Stimulated activated CD4-positive, alpha-beta T cell treated with anti-CD3 and anti-CD28 coated beads, Interleukin-12 subunit alpha, Interleukin-12 subunit beta, amount 100 ng/mL, for 4 hours (primary cell): ENCODE measurements at regions not wholly inside any gene's neighbourhood (a gene's known extent, or its start where the extent isn't known, plus 50 kb on each side); places are given as distances from the start of the nearest gene placed in this dataset.

Experiments used
- DNase-seq: peaks from one replicate; pipeline ENCODE4 v3.0.0-alpha.2; 2020

DNA sequence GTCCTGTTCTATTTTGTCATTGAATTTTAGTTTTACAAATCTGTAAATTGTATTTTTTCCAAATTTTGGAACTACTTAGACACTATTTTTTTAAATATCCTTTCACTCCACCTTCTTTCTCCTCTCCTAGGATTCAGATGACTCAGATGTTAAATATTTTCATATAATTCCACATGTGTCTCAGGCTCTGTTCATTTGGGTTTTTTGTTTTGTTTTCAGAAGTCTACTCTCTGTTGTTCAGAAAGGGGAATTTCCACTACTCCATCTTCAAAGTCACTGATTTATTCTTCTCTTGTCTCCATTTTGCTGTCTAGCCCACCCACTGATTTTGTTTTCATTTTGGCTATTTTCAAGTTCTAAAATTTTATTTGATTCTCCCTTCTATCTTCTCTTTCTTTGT, 264.0 kb upstream of the SLIT2 start:
- no peak for DNase-seq

DNA sequence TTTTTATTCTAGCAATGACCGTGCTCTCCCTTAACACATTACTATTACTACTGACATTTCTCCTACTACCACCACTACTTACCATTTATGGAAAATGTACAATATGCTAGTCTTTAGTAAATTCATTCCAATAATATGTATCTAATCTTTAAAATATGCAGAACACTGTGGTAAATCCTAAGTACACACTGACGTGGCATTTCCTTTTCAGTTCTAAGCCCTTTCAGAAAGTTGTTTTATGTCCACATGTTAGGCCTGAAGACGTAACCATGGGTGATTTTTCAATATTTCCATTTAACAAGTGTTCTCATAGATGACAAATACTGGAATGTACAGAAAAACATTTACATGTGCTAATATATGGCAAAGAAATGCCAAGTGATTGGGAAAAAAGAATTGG, 268.6 kb upstream of the SLIT2 start:
- no peak for DNase-seq

DNA sequence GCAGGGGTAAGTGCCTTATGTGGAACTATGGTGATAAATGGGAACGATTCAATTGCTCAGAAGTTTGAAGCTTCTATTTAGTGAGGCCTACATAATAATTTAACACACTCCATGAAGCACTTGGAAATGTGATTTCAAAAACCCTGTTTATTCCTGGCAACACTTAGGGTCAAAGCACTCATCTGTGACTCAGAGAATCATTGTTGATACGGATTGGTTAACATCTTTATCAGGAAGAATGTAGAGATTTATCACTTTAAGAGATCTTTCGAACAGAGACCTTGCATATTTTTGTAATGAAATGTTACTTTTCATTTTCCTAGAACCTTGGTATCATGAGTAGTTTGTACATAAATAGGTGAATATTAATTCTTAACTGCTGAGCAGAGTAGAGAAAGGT, 269.1 kb upstream of the SLIT2 start:
- no peak for DNase-seq

DNA sequence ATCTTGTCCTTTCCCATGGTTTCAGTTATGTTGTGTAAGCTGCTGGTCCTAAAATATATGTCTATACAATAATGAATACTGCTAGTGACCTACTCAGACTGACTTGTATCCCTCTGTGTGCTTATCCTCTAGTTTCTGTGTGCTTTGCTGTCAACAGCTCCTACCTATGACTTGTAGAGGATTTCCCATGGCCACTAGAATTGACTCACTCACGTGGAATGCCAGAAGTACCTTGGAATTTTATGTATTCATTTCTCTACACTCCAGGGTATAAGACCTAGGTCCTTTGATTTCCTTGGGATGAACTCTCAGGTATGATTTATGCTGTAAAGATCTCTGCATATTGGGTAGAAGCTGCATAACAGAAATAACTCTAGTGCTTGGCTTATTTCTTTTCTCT, 279.9 kb upstream of the SLIT2 start:
- DNase-seq = no peak

- no peak for DNase-seq
These were observed 282.2 kb upstream of the SLIT2 start for GRCh38 chr4:19969492-19969891.

- DNase-seq = no peak
These were observed 290.6 kb upstream of the SLIT2 start for GRCh38 chr4:19961091-19961490.

DNA sequence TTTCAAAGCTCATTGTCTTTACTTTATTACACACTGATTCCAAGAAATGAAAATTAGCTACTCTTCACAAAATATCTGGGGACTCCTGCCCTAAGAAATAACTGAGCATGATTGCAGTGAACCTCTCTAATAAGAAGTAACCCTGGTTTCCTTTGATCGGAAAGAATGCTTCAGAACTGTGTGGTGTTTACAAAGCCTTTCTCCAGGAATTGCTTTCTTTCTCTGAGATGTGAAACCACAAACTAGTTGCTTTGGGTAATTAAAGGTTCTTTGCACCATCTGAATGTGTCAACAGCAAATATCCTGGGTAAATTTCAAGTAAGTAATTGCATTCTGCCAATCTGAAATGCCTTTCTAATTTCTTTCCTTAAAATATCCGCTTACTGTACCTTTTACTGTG, 292.9 kb upstream of the SLIT2 start:
- no peak for DNase-seq

GRCh38 chr4:19947349-19947748, 304.4 kb upstream of the SLIT2 start:
- no peak for DNase-seq

DNA sequence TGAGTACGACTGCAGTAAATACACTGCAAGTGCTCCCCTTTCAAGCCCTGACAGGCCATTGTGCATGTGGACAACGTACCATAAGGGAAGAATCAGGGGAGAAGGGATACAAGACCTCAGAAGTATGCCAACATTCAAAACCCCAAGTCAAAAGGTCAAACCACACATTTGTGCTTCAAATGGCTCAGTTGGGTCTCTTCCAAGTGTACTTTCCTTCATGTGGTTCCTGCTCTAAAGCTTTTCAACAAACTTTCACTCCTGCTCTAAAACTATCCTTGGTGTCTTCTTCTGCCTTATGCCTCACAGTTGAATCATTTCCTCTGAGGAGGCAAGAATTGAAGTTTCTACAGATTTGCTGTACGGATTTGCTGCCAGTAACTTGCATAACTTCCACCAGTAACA, 305.7 kb upstream of the SLIT2 start:
- no peak for DNase-seq

- DNase-seq = no peak
These were observed 306.2 kb upstream of the SLIT2 start for GRCh38 chr4:19945501-19945900.

- DNase-seq = no peak
These were observed 306.9 kb upstream of the SLIT2 start for GRCh38 chr4:19944806-19945205.

DNA sequence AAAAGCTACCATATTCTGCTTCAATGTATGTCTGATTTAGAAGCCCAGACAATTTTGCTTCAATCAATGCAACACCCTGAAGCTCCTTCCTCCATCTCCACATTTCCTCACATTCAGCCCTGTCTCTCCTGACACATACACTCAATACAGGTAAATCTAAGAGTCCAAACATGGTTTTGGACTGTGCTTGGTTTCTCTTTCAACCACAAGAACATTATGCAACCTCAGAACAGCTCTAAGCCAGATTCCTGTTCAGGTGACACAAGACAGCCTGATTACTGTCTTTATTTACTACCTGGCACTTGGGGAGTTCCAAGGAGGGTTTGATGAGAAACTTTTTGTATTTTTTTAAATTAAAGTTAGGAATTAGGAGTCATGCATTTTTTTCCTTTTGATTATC, 307.5 kb upstream of the SLIT2 start:
- no peak for DNase-seq

DNA sequence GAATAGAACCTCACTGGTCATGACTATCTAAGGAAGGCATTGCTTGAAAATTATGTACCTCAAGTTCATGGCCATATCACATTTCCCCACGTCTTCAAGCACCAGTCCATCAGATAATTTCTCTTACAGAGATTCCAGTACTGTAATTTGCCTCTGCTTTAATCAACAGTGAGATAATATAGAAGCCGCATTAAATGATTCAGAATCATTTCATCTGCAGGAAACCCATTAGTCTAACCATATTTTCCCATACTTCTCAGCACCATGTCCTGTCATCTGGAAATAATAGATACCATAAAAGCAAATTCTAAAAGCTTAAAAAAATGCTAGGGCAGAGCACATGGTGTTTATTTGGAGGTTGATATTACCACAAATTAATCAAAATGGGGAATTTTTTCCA, 310.3 kb upstream of the SLIT2 start:
- no peak for DNase-seq

- DNase-seq = no peak
These were observed 310.8 kb upstream of the SLIT2 start for GRCh38 chr4:19940861-19941260.

DNA sequence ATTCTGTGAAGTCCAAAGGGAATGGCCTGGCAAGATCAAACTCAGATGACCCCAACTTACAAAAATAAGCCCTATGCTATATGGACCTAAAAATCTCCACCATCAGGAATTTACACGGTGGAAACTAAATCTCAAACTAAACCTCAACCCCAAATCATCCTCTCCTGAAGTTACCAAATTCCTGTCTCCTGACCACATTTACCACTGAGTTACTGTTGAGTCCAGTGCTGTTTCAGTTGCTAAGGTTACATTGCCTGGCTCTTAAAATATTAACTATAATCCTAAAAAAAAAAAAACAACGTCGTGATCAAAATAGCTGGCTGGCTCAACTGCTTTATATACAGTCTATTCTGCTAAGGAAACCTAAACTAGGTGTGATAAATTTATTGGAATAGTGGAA, 315.2 kb upstream of the SLIT2 start:
- DNase-seq = no peak

GRCh38 chr4:19930742-19931141, 321.0 kb upstream of the SLIT2 start:
- no peak for DNase-seq

DNA sequence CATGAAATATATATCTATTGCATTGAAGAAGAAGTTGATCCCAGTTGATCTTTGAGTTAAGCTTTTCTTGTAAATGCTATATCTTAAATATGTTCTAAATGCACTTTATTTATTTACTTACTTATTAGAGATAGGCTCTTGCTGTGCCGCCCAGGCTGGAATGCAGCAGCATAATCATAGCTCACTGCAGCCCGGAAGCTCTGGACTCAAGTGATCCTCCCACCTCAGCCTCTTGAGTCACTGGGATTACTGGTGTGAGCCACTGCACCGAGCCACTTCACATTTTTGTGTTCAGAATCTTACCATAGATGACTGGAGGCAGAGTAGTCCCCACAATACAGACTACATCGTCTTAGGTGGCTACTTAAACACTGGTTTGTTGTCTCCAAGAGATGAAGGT, 324.3 kb upstream of the SLIT2 start:
- DNase-seq = no peak

DNA sequence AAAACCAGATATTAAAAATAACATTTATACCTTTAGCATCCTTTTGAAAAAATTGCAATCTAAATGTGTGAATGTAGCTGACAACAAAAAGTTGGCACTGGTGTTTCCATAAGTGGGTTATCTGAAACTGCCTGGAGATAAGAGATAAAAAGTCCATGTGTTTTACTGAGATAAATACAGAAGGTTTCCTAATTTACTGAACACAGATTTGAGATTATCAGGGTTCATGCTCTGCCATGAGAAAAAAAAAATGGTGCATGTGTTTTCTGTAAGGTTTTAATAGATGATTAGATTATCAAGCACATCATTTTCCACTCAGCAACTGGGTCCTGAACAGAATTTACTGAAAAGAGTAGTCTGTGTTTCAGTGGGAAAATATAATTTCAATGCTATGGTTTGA, 326.2 kb upstream of the SLIT2 start:
- DNase-seq = no peak

GRCh38 chr4:19924761-19925160, 326.9 kb upstream of the SLIT2 start:
- no peak for DNase-seq

DNA sequence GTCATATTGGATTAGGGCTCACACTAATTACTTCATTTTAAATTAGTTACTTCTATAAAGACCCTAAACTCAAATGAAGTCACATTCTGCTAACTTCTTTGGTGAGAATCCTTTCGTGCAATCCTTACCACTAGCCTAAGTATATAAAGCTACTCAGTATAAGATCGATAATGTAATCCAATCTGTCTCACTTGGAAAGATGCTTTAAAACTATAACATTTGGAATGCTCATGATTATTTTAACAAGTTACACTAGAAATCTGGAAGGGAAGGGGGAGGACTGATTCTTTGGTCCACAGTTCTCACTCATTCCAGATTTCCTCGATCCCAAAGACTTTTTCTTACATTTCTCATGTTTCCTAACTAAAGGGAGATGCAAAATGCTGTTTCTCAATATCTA, 336.4 kb upstream of the SLIT2 start:
- DNase-seq = no peak

GRCh38 chr4:19913650-19914049, 338.1 kb upstream of the SLIT2 start:
- no peak for DNase-seq

- no peak for DNase-seq
These were observed 340.7 kb upstream of the SLIT2 start for GRCh38 chr4:19910861-19911525.

GRCh38 chr4:19905024-19905423, 346.7 kb upstream of the SLIT2 start:
- DNase-seq = no peak

DNA sequence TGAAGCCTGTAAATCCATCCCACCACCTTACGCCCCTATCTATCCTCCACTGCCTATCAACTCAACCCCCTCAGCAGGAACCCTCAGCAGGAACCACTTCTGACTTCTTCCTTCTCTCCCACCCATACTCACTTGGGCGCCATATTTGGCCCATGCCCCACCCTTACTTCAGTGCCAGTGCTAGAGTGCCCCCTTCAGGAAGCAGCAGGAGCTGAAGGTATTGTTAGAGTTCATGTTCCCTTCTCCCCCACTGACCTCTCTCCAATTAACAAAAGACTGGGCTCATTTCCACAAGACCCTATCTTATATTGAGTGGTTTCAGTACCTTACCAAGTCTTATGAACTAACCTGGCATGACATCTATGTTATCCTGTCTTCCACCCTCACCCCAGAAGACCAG, 363.1 kb upstream of the SLIT2 start:
- DNase-seq = no peak

GRCh38 chr4:19883841-19884240, 367.9 kb upstream of the SLIT2 start:
- DNase-seq = no peak

GRCh38 chr4:19880206-19880605, 371.5 kb upstream of the SLIT2 start:
- no peak for DNase-seq
